ENCODE measurements at regions not wholly inside any gene's neighbourhood (a gene's known extent, or its start where the extent isn't known, plus 50 kb on each side); places are given as distances from the start of the nearest gene placed in this dataset.

DNA sequence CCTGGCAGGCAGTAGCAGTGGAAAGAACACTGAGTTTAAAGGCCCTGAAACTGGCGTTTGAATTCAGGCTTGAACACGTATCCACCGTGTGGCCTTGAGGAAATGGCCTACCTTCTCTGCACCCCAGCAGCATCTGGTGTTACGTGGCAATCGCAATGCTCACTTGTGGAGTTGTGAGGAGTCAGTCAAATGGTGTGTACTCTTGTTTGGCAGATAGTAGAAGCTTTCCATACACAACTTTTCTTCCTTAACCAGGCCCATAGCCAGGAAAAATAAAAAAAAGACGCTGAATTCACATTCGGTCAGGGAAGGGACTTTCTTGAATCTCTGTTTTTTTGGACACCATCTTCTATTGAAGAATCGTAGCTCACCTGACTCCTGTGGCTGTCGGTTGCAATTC, 1101.5 kb upstream of the KLHL29 start:
- no peak for DNase-seq

DNA sequence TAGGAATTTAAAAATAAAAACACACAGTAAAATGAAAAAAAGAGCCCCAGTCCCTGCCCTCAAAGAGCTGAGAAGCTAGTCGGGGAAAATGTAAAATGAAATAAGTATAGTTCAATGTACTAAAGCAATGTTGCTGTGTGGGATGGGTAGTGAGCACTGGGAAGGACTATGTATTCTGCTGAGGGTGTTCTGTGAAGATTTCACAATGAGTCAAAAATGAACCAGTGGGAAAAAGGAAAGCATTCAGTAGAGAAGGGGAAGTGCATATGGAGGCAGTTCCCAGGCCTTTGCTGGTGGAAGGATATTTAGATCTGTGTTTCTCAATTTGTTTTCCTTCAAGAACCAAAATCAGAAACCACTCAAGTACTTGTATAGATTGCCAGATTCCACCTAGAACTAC, 1094.7 kb upstream of the KLHL29 start:
- no peak for DNase-seq

DNA sequence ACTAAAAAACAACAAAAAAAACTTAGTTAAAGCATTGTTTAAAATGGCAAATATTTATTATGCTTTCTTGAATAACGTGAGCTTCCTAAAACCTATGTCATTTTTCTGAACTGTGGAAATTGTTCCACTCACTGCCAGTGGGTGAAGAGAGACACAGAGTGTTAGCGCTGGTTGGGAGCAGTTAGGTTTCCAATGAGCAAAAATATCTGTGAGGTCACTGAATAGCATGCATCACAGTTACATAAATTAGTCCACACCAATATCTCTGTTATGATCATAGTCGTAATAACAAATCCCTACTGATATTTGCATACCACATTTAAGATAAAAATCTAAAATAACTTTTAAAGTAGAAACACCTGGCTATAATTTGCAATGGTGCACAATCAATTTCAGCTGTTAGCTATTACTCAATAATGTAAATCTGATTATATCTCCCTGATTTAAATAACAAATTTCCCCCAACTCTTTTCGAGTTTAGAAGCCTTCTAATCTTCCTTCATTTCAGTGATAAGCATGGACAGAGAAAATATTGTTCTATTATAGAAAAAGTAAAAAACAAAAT, 1094.0 kb upstream of the KLHL29 start:
- no peak for DNase-seq

DNA sequence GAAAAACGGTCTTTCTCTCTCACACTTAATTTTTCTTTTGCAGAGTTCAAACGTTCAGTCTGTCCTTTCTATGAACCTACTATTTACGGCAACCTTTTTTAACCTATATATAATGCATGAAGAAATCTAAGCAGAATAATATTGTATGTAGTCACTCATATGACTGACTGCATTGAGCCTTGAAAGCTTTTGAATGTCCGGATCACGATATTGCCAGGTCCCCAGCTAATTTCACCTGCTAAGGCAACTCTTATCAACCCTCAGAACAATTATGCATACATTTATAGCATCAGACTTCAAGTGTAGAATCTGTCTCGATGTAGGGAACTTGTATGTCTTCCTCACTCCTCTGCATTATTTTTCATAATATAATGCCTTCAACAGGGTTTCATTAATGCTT, 1083.8 kb upstream of the KLHL29 start:
- DNase-seq, result no peak

DNA sequence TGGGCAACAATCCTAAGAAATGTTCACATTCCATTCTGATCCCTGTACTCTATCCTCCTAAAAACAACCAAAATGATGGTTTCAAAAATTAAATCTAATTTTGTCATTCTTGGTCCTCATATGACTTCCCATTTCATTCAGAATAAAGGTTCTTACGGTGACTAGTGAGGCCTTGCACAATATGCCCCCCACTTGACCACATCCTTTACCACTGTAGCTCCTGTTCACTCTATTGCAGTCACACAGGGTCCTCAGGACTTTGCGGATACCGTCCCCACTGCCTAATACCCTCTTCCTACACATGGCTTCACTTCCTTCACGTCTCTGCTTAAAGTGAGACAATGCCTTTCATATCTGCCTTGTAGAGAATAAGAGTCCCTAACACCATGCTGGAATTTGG, 1058.7 kb upstream of the KLHL29 start:
- DNase-seq, result no peak

DNA sequence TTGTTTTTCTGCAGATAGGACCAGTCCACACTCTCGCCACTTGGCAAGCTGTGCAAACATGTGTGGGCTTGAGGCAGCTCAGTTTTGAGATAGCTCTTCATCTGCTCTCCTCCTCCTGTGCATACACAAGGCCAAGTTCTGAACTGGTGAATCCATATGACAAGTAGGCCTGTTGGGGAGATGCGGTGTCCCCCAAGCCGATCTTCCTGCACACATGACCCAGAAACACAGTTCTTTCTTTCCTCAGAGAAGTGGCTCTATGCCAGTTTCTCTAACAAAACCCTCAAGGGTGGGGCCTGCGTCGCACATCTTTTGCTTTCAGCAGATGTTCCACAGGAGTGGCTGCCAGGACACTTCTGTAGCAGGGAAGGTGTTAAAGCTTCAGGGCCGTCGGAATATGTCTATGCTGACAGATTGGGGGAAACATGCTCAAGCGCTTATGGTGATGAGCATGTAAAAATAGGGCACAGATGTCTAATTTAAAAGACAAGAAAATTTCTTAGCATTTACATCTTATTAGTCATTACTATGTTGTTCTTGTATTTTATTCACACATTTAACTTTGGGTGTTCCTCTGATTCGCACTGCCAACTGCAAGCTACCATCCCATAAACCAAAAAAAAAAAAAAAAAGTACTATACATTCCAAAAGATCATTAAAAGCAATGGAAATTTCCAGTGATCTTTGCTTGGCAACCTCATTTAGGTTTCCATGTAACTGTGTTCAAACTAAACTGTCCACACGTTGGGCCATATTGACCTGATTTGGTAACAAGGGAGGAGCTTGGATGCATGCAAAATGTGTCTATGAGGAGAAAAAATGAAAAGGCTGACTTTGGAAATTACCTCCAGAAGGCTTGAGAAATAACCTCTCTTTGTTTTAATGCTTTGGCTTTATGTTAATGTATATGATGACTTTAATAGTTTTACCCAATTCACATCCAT, 1055.5 kb upstream of the KLHL29 start:
- DNase-seq, result peak in 1 of 2 experiments; percentile 3

DNA sequence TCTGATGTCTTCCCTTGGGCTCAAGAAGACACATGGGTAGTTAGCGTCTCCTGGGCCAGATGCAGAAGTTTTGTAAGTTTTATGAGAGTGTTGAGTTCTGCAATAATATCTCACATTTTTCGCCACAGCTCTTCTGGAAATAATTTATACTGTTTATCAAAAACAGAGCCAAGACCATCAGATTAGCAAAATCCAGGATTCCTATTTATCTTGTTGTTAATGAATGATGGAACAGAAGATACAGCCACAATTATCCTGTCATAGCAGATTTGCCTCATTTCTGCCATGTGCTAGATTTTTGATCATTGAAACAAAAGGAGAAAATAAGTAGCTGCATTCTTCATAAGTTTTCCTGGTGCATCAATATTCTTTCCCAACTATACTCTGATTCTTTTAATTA, 1048.6 kb upstream of the KLHL29 start:
- DNase-seq, result no peak

DNA sequence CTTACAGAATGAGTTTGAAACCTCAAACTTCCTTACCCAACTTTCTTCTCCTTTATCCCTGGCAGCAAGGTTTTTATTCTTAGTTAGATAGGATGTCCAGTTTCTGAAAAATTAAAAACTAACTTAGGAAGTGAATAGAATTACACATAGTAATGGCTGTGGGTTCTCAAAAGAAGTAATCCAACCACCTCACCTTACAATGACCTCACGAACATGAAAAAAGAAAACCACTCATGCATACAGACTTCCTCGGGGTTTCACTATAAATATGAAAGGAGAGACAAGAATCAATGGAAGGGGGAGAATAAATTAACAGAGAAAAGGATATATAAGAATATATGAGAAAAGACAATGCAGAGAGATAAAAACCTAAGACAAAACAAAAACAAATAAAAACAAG, 1044.3 kb upstream of the KLHL29 start:
- no peak for DNase-seq

DNA sequence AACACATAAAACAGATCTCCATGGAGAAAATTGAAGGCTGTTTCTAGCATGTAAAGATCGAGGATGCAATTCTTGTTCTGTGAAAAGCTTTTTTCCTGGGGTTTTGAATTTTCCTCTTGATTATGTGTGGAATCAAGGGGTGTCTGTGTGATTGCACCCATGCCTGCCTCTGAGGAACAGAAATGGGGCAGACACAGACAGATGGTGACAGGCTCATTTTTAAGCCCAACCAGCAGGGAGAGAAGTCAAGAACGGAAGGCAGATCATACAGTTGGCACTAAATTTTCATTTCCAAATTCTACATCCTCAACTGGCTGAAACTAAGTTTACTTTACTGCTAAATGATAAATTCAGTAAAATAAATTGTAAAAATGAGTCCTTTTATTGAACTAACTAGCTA, 1037.7 kb upstream of the KLHL29 start:
- DNase-seq, result no peak

DNA sequence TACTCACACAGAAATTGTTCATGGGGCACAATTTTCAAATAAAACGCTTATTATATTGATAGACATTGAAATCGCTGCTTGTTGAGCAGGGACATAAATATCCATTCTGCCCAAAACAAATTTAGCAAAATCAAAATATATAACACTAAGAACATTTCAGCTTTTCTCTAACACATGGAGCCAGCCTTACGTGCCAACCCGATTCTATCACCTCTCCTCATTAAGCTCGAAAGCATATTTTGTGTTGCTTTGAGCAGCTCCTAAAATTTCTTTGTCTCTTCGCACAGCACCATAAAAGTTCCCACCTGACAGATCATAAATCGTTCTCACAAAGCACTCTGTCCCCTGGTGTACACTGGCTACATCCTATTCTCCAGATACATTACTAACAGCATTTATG, 1034.4 kb upstream of the KLHL29 start:
- DNase-seq, result no peak

DNA sequence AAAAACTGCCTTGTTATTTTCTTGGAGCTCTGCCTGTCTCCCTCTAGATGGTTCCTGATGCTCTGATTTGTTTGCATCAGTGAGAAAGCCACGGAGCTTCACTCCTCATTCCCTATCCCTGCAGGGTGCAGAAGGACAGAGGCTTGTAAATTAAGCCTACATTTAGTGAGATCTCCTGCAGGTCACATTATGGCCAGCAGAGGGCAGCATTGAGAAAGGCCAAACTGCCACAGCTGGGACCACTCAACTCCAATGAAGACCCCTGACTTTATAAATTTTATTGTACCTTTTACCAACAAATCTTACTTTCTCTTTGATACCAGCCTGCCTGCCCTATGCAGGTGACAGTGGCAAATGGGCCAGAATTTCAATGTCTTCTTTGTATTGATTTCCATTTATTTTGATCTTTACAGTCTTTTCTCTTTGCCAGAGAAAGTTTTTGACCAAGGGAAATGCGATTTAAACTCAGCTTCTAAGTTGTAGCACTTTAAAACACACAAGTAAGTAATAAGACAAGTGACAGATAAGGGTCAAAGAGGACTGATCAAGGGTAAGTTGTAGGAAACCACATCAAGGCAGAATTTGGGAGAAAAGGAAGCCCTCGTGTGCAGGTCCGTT, 1029.1 kb upstream of the KLHL29 start:
- DNase-seq, result peak; percentile 17 to 32

DNA sequence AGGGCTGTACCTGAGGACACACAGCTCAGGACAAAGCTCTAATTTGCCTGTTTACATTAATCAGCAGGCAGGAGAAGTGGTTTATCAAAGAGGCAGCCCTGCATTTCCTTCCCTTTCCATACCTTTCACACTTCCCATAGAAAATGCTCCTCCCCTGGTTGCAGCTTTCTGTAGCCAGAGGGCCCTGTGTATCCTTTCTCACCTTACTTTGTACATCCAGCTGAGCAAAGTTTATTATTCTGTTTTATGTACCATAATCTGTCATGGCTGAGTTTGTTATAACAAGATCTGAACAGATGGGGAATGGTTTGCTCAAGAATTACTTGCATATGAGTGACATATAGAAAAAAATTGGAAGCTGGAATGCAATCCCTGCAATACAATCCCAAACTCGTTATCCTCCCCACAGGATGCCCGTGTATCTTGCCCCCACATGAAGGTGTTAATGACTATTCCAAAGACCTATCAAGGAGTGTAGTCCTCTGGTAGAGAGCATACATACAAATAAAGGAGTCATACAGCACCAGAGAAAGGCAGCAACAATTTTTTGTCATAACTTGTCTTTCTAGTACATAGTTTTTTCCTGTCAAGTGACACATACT, 1025.8 kb upstream of the KLHL29 start:
- peak; percentile 64 to 79 for DNase-seq

DNA sequence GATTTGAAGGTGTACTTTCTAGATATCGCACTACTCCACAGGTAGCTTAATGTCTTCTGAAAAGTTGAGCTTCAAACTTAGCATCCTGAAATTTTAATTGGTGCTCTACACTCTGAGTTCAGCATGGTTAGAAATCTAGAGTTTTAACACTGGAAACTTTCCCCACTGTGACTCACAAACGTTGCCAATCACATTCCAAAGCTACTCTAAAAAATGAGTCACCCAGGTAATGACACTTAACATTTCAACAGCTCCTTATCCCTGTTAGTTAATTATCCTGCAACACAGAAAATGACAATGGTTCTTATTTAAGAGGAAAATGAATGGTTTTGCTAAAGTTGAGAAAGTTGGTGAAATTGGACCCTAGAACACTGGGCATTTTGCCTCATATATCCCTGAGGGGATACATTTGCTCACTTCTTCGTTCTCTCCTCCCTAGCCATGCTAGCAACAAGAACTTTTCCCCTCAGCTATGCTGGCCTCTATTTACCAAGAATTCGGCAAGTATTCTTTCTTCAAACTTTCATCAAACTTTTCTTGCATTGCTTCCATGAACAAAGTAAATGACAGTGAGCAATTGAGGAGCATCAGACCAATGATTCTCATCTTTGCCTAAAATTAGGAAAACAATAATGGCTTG, 1024.1 kb upstream of the KLHL29 start:
- DNase-seq, result no peak

DNA sequence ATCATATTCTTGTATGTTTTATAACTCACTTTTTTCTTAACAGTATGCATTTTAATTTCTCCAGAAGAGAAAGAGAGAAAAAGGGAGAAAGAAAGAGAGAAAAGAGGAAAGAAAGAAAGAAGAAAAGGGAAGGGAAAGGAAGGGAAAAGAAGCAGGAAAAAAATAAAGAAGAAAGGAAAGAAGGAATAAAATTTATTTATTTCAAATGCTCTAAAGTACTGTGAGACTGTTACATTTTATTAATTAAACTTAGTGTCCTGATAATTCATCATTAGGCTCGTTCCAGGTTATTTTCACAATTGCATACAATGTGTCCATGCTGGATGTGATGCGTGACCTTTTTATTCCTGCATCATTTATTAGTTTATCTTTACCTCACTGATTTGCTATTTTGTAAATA, 1023.4 kb upstream of the KLHL29 start:
- no peak for DNase-seq

DNA sequence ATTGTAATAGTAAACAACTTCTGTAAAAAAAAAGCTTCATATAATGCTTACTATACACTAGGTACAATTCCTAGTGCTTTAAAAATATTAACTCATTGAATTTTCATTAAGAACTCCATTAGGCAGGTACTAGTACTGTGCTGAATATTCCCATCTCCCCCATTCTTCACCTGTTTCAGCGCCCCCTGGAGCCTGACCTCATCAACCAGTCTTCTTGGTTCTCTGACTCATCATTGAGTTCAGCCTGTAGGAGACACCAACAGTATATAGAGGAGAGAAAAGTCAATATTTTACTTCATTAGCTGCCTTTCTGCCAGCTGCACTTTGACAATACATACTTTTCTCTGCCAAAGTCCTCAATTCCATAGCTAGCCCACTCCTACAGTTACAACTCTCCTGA, 1009.9 kb upstream of the KLHL29 start:
- peak in 1 of 2 experiments; percentile 11 for DNase-seq

DNA sequence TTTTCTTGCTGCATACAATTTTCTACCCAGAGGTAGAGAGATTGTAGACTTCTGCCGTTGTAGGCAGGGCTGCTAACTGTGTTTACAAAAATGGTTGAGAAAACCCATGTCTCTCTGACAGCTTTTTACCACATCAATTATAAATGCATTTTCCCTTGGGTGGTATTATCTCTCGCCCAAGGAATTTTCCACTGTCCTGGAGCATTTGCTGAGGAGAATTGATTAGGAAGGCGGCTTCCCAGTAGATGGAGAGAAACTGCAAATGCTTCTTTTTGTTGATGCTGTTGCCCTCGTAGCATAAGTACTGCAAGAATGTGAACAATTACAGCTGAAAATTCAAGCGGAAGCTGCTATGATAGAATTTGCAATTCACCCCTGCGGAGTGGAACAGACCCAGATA, 1007.7 kb upstream of the KLHL29 start:
- DNase-seq, result no peak

DNA sequence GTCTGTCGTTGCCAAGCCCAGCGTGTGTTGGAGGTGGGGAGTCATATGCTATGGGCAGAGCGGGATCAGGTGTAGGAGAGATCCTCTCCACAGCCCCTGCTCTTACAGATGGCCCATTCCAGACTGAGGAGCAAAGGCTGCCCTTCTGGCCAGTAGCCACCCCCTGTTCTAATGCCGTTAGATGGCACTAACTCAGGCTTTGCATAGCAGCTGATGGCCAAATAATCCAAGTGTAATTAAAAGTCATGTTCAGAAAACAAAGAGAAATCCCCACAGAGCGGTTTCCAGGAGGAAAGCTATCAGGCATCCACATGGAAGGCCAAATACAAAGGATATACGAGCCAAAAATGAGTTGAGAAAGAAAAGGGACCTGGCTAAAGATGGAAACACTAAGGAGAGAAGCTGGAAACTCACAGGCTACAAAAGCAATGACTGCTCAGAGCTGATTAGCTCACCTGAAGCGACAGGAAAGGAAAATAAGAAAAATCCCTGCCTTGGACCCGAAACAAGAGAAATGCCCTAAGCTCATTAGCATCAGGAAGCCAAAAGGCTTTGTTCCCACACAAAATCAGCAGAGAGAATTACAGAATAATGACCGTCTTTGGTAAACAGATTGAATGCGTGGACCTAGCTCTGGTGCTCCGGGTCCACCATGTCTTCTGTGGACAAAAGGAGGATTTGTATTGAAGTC, 1002.4 kb upstream of the KLHL29 start:
- peak in 1 of 2 experiments; percentile 9 for DNase-seq

DNA sequence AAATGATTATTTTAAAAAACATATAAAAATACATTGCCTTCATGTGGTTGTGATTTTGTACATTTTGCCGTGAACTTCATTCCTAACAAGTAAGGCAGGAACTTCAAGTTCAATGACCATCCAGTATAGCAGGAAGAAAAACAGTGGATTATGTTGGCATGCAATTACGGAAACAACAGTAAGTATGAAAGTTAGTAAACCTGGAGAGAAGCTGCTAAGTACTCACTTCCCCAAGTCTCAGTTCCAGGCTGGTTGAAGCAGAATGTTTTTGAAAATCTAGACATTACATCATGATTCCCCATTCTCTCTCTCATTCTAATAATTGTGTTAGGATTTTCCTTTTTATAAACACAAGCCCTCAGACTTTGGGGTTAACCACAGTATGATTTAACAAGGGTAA, 987.1 kb upstream of the KLHL29 start:
- no peak for DNase-seq

DNA sequence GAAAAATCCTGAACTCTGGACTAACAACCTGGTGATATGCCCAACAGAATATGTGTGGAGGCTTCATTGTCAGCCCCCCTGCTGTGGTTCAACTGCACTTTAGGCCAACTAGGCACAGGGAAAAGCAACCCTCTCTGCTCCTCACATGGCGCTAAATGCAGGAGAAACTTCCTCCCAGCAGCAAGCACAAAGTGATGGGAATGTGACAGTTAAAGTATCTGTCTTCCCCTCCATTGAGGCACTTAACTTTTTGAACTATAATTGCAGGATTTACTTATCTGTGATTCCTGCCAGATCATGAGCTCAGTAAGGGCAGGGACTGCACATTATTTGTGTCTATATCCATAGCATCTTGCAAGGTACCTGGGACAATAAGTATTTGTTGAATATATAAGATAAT, 981.2 kb upstream of the KLHL29 start:
- no peak for DNase-seq

DNA sequence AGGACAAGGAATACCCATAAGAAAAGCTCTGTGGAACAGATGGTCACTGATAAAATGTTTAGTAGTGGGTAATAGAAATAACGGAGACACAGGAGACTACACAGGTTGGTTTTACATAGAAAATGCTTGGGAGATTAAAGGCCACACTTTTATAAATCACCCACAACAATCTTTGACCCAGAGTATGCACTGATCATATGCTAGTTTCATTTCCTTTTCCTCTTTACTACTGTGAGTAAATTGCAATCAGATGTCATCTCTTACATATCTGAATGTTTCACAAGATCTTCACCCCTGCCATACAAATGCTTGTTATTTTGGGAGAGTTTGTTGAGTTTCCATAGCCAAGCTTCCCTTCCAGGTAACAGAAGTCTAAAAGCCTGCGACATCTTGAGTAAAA, 978.4 kb upstream of the KLHL29 start:
- DNase-seq, result no peak

DNA sequence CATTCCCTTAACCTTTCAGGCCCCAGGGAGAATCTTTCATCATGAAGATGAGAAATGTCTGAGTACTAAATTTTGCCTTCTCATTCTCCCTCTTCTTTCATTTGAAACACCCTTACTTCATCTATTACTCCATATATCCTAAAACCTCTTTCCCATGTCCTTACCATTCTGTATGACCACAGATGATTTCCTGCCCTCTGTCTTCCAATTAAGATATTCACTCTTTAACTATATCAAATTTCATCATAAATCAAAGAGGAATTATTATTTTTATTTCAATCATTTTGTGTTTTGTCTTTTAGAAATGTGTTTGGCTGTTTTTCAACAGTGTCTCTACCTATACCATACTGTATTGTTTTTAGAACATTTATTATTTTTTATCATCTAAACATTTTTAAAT, 964.9 kb upstream of the KLHL29 start:
- no peak for DNase-seq

DNA sequence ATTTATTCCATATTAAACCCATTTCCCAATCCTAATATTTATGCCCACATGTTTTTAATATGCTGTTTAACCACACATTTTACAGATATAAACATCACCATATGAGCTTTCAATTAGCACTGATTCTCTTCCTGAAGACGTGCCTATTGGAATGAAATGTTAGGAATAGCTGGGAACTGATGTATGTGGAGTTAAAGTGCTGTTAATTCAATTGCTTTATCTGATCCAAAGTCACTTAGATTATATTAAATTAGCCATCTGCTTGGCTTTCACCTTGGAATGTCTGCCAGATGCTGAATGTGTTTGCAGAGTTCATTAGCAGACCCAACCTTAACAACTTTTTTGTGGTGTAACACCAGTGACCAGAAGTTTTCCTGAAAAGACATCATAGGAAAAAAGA, 942.9 kb upstream of the KLHL29 start:
- no peak for DNase-seq

DNA sequence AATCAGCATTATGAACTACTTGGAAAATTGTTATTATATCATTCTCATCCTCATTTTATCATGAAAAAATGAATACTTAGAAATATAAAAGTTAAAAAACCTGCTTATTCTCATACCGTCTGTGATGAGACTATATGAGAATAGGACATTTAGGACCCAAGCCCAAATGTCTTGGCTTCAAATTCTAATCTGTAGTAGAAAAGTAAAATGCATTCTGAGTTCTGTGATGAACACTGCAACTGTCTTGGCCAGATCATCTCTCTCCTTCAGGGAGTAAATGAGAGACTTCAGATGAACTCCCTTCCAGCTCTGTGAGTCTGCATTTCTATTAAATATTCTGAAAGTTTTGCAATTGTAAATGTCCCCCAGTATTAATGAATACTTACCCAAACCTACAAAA, 940.7 kb upstream of the KLHL29 start:
- no peak for DNase-seq
